HG02571 (cell line): ENCODE measurements at regions not wholly inside any gene's neighbourhood (a gene's known extent, or its start where the extent isn't known, plus 50 kb on each side); places are given as distances from the start of the nearest gene placed in this dataset.
"Not testable (repeated sequence)": the region's sequence is repeated elsewhere in the genome, so short reads cannot be mapped to it uniquely, and the experiment has no call there.

Experiments used
- ATAC-seq: cut with Tn5 transposase; IDR thresholded peaks from one replicate; pipeline ENCODE4 v1.9.1; 2021; ENCODE audit warnings: mild to moderate bottlenecking, moderate library complexity; ENCODE audit not compliant: unreplicated experiment

- no peak for ATAC-seq
Observed at GRCh38 chr1:221602830-221603229, 139.1 kb downstream of the DUSP10 start.

GRCh38 chr1:221604390-221604789 is 137.5 kb downstream of the DUSP10 start:
- not testable (repeated sequence) for ATAC-seq

GRCh38 chr1:221604948-221605347 is 136.9 kb downstream of the DUSP10 start:
- no peak for ATAC-seq

DNA sequence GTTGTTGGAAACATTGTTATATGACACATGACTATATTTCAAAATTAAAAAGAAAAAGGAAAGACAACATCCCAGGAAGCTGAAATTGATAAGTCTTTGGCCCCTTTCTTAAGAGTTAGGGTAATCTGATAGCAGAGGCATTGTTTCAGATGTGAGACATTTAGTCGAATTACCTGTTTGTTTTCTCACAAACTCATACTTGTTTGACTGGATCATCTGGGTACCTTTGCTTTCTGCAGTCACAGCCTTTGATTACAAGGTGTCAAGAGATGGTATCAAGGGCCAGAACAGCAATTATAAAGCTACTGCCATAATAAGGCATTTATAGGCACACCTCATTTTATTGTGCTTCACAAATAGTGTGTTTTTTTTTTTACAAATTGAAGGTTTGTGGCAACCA is 136.3 kb downstream of the DUSP10 start:
- ATAC-seq, result no peak

- ATAC-seq, result no peak
Observed at GRCh38 chr1:221606256-221606655, 135.6 kb downstream of the DUSP10 start.

- no peak for ATAC-seq
Observed at GRCh38 chr1:221608835-221609320, 133.0 kb downstream of the DUSP10 start.

GRCh38 chr1:221611656-221612046 is 130.2 kb downstream of the DUSP10 start:
- ATAC-seq, result no peak

GRCh38 chr1:221612047-221612777 is 129.7 kb downstream of the DUSP10 start:
- ATAC-seq, result no peak

- ATAC-seq, result no peak
Observed at GRCh38 chr1:221620437-221621384, 121.2 kb downstream of the DUSP10 start.

DNA sequence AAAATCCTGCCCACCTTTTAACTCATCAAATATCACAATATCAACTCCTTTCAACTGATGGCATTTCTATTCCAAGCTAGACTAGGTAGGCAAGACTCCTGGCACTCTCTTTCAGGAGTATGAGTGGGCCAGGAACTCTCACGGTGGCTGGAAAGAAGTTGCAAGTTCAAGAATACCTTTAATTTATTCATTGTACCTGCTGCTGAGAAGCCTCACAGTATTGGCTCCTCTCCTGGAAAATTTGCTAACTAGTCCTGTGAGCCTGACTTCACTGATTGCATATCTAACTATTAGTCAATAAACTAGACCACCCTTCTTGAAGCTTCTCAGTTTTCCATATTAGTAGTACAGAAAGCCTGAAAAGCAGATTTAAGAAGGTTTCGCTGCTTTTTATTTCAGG is 120.2 kb downstream of the DUSP10 start:
- no peak for ATAC-seq

GRCh38 chr1:221622389-221622788 is 119.5 kb downstream of the DUSP10 start:
- no peak for ATAC-seq

DNA sequence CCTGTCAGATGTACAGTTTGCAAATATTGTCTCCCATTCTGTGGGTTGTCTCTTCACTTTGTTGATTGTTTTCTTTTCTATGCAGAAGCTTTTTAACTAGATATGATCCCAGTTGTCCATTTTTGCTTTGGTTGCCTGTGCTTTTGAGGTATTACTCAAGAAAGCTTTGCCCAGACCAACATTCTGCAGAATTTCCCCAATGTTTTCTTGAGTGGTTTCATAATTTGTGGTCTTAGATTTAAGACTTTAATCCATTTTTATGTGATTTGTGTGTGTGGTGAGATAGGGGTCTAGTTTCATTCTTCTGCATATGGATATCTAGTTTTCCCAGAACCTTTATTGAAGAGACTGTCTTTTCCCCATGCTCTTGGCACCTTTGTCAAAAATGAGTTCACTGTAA is 116.9 kb downstream of the DUSP10 start:
- no peak for ATAC-seq

- no peak for ATAC-seq
Observed at GRCh38 chr1:221626041-221626440, 115.8 kb downstream of the DUSP10 start.

DNA sequence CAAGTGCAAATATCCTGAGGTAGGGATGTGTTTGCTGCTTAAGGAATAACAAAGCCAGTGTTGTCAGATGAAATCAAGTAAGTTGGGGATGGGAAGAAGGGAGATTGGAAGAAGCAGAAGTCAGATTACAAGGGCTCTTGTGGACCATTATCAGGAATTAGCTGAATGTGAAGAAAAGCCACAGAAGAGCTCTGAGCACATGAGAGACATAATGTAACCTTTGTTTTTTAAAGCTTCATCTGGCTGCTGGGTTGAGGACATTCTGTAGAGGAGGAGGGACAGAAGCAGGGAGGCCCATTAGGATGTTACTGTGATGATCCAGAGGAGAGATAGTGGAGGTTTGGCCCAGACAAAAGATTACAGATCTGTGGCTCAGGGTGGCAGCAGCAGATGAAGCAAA is 111.7 kb downstream of the DUSP10 start:
- no peak for ATAC-seq

- ATAC-seq, result no peak
Observed at GRCh38 chr1:221631556-221631955, 110.3 kb downstream of the DUSP10 start.

GRCh38 chr1:221632072-221632471 is 109.8 kb downstream of the DUSP10 start:
- no peak for ATAC-seq

GRCh38 chr1:221633841-221634409 is 108.0 kb downstream of the DUSP10 start:
- ATAC-seq, result no peak

GRCh38 chr1:221634606-221635005 is 107.3 kb downstream of the DUSP10 start:
- no peak for ATAC-seq

DNA sequence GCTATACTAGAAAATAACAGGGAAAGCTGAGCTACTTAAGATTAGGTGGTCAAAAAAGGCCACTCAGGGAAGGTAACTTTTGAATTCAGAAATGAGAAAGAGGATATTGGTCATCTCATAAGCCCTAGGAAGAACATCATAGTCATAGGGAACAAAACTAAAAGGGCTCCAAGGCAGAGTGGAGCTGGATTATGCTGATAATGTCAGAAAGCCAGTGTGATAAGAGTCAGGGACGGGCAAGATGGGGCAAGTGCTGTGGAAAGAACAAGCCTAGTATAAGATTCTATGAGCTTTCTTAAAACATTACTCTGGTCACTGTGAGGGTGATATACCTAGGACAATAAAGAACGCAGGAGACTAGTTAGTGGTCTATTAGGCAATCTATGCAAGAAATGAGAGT is 106.6 kb downstream of the DUSP10 start:
- ATAC-seq, result no peak

DNA sequence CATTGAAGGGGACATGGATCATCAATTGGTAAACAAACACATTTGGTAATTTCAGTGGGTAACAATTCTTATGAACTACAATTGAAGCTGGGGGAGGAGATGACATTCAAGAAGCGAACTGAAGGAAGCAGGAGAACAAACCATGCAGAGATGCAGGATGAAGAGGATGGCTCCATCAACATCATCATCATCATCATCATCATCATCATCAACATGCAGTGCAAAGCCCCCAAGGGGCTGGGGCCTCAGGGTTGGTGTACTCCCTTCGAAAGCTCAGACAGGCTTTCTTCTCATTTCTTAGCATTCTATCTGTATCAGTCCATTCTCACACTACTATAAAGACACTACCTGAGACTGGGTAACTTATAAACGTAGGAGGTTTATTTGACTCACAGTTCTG is 105.8 kb downstream of the DUSP10 start:
- ATAC-seq, result no peak

DNA sequence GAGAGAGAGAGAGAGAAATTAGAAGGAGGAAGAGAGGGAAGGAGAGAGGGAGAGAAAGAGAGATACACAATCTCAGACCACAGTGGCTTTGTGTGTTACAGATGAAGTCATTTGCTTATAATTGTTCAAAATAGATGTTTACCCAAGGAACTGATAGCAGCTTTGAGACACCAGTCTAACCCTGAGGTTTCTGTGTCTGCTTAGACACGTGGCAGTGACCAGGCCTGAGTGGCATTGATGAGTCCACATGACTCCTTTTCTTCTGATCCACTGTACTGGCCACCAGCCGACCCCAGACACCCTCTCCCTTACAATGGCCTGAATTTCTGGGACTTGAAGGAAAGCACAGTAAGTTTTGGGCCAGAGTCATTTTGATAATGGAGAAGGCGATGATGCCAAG is 104.9 kb downstream of the DUSP10 start:
- ATAC-seq, result no peak

DNA sequence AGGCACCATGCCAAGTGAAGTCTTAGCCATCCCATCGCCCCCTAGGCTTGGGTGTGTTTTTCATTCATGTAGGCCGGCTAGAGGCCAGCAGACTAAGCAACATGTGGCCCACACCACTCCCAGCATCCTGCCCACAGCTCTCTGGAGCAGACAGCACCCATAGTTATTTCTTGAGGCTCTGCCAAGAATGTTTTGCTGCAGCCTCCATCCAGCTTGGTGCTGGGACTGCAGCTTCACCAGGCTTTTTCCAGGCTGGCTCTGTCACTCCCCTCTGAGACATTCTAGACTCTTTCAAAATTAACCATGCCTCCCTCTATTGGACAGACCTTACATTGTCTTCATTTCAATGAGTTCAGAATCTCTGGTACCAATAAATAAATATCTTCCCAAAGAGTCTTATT is 104.2 kb downstream of the DUSP10 start:
- no peak for ATAC-seq
